HG02840 (cell line): ENCODE measurements at regions not wholly inside any gene's neighbourhood (a gene's known extent, or its start where the extent isn't known, plus 50 kb on each side); places are given as distances from the start of the nearest gene placed in this dataset.
"Not testable (repeated sequence)": the region's sequence is repeated elsewhere in the genome, so short reads cannot be mapped to it uniquely, and the experiment has no call there.

Experiments used
- ATAC-seq: cut with Tn5 transposase; IDR thresholded peaks from one replicate; pipeline ENCODE4 v1.9.1; 2021; ENCODE audit warnings: mild to moderate bottlenecking, moderate library complexity, moderate number of reproducible peaks; ENCODE audit not compliant: unreplicated experiment, low FRiP score

- no peak for ATAC-seq
These were observed 822.4 kb upstream of the ADGRB3 start for GRCh38 chr6:67812693-67813092.

- ATAC-seq, result no peak
These were observed 823.0 kb upstream of the ADGRB3 start for GRCh38 chr6:67812125-67812524.

- no peak for ATAC-seq
These were observed 823.6 kb upstream of the ADGRB3 start for GRCh38 chr6:67811239-67812037.

GRCh38 chr6:67804808-67805207 lies 830.3 kb upstream of the ADGRB3 start:
- not testable (repeated sequence) for ATAC-seq

- no peak for ATAC-seq
These were observed 832.3 kb upstream of the ADGRB3 start for GRCh38 chr6:67802771-67803170.

DNA sequence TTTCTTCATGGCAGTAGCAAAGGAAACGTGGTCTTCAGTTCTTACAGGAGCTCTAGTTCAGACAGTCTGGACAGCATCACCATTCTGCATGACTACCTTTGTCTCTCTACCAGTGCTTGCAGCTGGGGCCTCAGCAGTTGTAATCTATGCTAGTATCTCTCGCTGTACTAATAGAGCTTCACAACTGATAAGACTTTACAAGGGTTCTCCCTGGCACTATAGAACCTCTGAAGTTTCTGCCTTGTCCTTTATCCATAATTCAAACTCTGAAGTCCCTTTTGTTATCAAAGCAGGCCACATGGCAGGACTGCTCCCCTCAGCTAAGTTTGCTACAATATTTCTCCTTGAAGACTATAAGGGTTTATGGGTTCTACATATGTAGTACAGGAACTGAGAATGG lies 842.1 kb upstream of the ADGRB3 start:
- no peak for ATAC-seq

DNA sequence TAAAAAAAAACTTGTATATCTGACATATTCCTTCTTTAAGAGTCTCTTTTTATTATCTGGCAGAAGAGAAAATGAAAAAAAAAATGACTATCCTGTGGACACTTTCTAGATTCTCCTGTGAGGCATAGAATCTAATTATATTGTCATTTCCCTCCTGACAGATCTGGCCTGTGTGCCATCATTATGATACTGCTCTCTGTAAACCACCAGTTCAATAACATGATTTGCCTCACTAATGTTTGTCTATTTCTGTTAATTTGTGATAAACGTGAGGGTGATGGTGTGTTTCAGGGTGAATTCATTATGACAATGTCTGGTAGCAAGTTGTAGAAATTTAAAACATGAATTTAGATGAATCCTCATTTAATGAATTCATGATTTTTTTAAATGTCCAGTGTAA lies 844.5 kb upstream of the ADGRB3 start:
- no peak for ATAC-seq

GRCh38 chr6:67787119-67787518 lies 848.0 kb upstream of the ADGRB3 start:
- ATAC-seq, result not testable (repeated sequence)

DNA sequence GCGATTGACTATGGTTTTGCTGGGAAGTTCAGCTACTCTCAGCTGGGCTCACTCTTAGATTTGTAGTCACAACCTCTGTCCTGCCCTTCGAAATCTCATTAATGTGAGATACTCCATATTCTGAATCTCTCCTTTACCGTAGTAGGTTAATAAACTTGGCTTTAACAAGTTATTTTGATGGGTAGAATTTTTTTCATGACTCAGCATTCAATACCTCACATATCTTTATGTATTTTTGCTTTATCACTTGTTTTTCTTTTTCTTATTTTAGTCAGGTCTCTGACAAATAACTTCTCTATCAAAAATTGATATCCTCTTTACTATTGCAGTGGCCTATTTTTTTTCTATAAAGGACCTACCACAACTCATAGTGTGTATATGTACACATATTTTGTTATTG lies 855.2 kb upstream of the ADGRB3 start:
- no peak for ATAC-seq

GRCh38 chr6:67775333-67775732 lies 859.7 kb upstream of the ADGRB3 start:
- no peak for ATAC-seq

GRCh38 chr6:67768972-67769371 lies 866.1 kb upstream of the ADGRB3 start:
- no peak for ATAC-seq

DNA sequence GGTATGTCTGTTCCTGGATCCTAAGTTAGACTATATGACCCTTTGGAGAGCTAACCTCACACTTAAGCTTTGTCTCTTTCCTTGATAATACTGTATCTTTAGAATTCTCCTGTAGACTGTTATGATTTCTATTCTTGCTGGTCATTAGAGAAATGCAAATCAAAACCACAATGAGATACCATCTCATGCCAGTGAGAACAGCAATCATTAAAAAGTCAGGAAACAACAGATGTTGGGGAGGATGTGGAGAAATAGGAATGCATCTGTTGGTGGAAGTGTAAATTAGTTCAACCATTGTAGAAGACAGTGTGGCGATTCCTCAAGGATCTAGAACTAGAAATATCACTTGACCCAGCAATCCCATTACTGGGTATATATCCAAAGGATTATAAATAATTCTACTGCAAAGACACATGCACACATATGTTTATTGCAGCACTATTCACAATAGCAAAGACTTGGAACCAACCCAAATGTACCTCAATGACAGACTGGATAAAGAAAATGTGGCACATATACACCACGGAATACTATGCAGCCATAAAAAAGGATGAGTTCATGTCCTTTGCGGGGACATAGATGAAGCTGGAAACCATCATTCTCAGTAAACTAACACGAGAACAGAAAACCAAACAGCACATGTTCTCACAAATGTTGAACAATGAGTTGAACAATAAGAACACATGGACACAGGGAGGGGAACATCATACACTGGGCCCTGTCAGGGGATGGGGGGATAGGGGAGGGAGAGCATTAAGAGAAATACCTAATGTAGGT lies 867.8 kb upstream of the ADGRB3 start:
- not testable (repeated sequence) for ATAC-seq

DNA sequence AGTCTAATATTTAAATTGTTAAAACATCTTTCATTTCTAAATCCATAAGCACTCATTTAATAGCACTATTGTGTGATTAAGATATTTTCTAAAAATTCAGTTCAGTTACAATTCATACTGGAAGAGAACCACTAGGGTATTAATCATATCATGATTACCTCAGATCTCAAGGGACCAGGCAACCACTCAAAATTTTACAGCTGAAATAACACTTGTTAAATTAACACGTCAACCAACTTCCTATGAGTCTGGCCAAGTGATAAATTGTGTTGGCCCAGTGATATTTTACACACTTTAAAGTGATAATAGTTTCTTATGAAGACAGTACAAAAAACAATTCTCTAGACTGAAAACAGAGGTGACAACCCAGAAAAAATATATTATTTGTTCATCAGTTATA lies 869.0 kb upstream of the ADGRB3 start:
- ATAC-seq, result no peak

- ATAC-seq, result no peak
These were observed 876.1 kb upstream of the ADGRB3 start for GRCh38 chr6:67759001-67759400.

- no peak for ATAC-seq
These were observed 877.5 kb upstream of the ADGRB3 start for GRCh38 chr6:67757465-67758033.

GRCh38 chr6:67748521-67748920 lies 886.6 kb upstream of the ADGRB3 start:
- ATAC-seq, result no peak

- no peak for ATAC-seq
These were observed 898.3 kb upstream of the ADGRB3 start for GRCh38 chr6:67736816-67737215.

- no peak for ATAC-seq
These were observed 898.9 kb upstream of the ADGRB3 start for GRCh38 chr6:67736161-67736560.

DNA sequence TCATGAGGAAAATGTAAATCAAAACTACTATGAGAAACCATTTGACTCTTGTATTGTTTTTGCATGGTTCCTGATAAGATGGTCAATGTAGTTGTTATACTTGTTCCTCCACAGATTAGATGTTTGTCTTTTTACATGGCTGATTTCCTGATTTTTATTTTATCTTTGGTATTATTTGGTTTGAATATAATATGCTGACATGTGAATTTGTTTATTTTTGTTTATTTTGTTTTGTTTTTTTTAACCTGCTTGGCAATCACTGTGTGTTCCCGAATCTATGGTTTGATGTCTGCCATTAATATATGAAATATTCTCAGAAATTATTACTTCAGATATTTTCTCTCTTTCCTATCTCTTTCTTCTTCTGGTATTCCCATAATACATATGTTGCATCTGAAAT lies 899.5 kb upstream of the ADGRB3 start:
- no peak for ATAC-seq

DNA sequence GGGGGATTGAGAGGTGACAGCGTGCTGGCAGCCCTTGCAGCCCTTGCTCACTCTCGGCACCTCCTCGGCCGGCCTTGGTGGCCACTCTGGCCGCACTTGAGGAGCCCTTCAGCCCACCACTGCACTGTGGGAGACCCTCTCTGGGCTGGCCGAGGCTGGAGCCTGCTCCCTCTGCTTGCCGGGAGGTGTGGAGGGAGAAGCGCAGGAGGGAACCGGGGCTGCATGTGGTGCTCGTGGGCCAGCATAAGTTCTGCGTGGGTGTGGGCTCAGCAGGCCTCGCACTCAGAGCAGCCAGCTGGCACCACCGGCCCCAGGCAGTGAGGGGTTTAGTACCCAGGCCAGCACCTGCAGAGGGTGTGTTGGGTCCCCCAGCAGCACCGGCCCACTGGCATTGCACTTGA lies 912.2 kb upstream of the ADGRB3 start:
- no peak for ATAC-seq

DNA sequence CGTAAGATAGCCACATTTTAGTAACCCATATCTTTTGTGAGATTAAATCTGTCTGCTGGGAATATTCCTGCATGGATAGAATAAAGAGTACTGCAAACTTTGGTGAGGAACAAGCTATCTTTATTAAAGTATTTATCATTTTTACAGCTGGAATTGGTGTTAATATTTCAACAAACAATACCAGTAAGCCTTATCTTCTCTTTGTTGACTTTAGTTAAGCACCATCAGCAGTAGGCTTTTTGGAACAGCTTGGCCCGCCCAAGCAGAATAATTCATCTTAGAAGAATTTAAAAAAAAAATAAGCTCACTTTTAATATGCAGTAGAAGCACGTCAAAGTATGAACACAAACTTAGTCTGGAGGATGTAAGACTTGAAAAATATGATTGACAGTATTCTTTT lies 917.8 kb upstream of the ADGRB3 start:
- no peak for ATAC-seq

DNA sequence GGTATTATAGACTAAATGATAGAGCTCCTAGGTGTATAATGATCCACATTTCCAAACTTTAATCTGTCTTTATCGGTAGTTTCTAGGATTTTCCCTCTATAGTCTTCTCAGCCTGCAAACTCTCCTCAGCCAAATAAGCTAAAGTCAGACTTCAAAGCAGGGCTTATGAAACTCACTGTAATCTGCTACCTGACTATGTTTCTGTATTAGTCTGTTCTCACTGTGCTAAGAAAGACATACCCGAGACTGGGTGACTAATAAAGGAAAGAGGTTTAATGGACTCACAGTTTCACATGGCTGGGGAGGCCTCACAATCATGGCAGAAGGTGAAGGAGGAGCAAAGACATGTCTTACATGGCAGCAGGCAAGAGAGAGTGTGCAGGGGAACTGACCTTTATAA lies 928.7 kb upstream of the ADGRB3 start:
- ATAC-seq, result no peak
